Endothelial cell of umbilical vein (primary cell): ENCODE measurements at regions not wholly inside any gene's neighbourhood (a gene's known extent, or its start where the extent isn't known, plus 50 kb on each side); places are given as distances from the start of the nearest gene placed in this dataset.

ENCODE experiments used
- CTCF ChIP-seq, 2 donors: IDR thresholded peaks; 1 replicate in 1 of 2; 2 replicates in 1 of 2; pipeline ENCODE4 v1.5.1; 2011; ENCODE audit warnings: low read length in 2 of 2, mild to moderate bottlenecking in 2 of 2, moderate library complexity in 2 of 2, control low read depth in 1 of 2, inconsistent platforms in 1 of 2, low read depth in 1 of 2; ENCODE audit not compliant: insufficient read depth in 1 of 2; ENCODE audit errors: extremely low read depth in 1 of 2
- MYC ChIP-seq: IDR thresholded peaks from one replicate; pipeline ENCODE4 v1.6.1; 2011; ENCODE audit warnings: mild to moderate bottlenecking, low read depth, low read length
- POLR2A ChIP-seq: IDR thresholded peaks from 2 replicates; pipeline ENCODE4 v1.6.1; 2012; ENCODE audit warnings: low read depth, mild to moderate bottlenecking, control low read depth, low read length
- POLR2AphosphoS5 ChIP-seq: IDR thresholded peaks from 2 replicates; pipeline ENCODE4 v1.6.1; 2012; ENCODE audit warnings: low read depth, mild to moderate bottlenecking, control low read depth, low read length, moderate library complexity; ENCODE audit not compliant: insufficient read depth

- TF ChIP-seq POLR2A (no peak), CTCF (IDR thresholded peaks at IDR 0.05; ENCODE audit: extremely low read depth in 1 of 2, insufficient read depth in 1 of 2, low read depth in 1 of 2, low read length in 2 of 2) (no peak), POLR2AphosphoS5 (no peak), MYC (no peak)
Observed at GRCh38 chr2:221068123-221068522, 504.0 kb downstream of the EPHA4 start.
